ENCODE measurements at regions not wholly inside any gene's neighbourhood (a gene's known extent, or its start where the extent isn't known, plus 50 kb on each side); places are given as distances from the start of the nearest gene placed in this dataset.

DNA sequence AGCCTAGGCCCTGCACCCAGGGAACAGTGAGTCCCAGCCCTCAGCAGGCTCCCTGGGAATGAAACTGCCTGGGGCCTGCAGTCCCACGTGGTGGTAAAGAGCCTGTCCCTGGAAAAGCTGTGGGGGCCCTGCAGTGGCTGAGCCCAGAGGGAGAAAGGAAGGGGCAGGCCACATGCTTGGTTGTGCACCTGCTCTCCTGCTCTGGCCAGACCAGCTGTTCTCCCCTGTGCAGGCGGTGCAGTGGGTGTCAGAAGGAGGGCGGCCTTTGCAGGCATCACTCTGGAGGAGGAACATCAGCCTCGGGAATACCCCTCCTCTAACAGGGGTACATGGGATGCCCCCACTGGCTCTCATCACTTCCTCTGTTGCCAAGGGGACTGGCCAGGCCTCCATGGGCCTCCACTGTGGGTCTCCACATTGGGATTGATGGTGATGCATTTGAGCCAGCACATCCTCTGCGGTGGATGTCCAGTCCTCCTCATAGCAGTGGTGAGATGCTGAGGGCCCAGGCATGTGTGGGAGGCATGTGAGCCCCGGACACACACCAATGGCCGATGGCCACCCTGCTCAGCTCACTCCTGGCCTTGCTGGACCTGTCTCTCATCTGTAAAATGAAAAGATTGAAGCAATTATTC lies 690.4 kb downstream of the BRD1 start:
- DNase-seq (ENCODE audit: low read depth), result no peak

DNA sequence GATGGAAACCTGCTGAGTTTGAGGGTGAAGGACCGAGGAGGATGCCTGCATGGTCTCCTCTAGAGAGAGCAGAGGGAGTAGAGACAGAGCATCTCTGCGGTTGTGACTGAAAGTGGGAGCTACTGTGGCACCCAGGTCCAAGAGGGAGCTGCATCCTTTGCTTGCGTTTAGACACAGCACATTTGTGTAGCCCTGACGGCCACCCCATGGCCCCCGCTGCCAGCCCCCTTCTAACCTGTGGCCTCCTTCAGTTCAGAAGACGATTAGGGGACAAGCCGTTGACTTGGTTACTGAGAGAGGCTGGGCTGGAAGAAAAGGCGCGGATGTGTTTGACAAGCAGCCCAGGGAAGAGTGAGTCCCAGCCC lies 690.9 kb downstream of the BRD1 start:
- no peak for DNase-seq (ENCODE audit: low read depth)

DNA sequence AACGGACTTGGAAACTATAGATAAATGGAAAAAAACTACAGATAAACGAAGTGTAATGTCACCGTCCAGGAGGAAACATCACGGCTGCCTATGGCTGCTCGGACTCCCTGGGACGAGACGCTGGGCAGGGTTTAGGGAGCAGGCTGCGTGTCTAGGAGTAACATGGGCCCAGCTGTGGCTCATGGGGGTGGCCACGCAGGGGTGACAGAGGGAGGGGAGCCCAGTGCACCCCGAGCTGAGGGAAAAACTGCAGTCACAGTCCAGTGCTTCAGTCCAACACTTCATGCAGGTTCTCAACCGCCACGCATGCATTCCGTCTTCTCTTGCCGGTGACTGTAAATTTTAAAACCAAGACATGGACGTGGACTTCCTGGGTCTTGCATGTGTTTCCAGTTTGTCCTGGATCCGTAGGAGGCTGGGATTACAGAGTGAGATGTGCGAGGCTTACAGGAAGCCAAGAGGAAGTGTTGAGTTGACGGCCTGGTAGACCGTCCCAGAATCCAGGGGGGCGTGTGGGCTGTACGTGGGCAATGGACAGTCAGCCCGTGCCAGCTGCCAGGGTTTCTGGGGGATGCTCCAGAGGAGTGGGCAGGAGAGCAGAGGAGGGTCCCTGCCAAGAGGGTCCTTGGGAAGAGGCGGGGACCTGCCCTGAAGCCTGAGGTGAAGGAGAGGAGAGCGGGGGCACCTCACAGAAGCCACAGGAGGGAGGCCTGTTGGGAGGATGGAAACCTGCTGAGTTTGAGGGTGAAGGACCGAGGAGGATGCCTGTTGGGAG lies 691.4 kb downstream of the BRD1 start:
- DNase-seq (ENCODE audit: low read depth), result no peak

DNA sequence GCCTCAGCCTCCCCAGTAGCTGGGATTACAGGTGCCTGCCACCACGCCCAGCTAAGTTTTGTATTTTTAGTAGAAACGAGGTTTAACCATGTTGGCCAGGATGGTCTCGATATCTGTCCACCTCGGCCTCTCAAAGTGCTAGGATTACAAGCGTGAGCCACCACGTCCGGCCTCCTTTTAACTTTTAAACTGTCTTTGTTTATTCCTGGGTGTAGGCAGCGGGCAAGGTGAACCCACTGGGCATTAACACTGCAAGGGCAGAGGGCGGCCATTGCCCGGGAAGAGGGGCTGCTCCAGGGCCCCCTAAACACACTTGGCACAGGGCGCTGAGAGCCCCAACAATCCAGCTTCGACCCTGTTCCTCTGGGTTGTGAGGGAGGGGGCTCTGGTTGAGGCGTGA lies 693.6 kb downstream of the BRD1 start:
- no peak for DNase-seq (ENCODE audit: low read depth)

DNA sequence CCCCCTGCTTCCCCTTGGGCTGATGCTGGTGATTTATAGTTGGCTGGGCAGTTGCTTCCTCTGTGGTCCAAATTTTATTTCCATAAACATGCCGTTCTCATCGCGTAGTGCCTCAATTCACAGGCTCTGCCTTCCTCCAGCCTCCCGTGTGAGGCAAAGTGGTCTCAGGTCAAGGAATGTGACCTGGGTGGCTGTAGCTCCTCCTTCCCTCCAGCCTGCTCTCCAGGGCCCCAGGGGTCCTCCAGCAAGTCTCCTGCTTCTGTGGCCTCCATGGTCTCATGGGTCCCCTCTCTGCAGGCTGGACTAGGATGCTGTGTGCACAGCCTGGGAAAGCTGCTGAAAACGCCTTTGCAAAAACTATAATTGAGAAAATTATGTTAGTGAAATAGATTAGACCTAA lies 694.1 kb downstream of the BRD1 start:
- no peak for DNase-seq (ENCODE audit: low read depth)

DNA sequence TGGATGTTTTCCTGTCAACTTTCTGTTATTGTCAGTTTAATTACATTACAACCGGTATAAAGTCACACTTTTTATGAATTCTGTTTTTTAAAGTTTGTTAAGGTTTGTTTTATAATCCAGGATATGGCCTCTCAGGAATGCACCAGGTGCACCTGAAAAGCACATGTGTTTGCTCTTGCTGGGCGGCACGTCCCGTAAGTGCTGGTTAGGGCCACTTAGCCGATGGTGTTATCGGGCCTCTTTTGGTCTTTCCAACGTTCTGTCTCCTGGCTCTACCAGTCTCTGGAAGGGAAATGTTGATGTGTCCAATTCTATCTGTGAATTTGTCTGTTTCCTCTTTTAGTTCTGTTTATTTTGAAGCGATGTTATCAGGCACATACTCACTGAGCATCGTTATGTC lies 695.7 kb downstream of the BRD1 start:
- no peak for DNase-seq (ENCODE audit: low read depth)

DNA sequence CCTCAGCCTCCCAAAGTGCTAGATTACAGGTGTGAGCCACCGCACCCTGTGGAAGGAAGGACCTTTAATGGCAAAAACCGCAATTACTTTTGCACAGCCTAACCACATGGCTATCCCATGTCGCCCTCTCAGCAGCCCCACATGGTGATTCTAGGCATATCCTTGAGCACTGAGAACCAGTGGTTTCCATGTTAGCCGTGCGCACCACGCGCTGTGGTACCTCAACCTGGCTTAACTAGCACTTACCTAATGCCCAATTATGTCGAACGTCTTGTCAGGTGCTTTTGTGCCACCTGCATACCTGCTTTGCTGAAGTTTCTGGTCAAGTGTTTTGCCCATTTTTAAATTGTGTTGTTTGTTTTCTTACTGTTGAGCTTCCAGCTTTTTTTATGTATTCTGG lies 697.9 kb downstream of the BRD1 start:
- DNase-seq (ENCODE audit: low read depth), result no peak

DNA sequence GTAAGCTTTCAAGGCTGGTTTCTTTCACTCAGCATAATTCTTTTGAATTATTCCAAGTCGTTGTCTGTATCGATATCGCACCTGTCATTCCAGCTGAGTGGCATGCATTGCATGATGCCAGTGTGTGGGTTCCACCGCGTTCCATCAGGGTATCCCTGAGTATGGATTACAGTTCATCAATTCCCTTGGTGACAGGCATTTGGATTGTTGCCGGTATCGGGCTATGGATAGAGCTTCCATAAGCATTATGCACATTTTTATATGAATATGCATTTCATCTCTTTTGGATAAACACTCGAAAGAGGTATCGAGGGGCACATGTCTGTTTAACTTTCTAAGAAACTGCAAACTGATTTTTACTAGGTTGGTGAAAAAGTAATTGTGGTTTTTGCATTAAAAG lies 698.8 kb downstream of the BRD1 start:
- DNase-seq (ENCODE audit: low read depth), result no peak

DNA sequence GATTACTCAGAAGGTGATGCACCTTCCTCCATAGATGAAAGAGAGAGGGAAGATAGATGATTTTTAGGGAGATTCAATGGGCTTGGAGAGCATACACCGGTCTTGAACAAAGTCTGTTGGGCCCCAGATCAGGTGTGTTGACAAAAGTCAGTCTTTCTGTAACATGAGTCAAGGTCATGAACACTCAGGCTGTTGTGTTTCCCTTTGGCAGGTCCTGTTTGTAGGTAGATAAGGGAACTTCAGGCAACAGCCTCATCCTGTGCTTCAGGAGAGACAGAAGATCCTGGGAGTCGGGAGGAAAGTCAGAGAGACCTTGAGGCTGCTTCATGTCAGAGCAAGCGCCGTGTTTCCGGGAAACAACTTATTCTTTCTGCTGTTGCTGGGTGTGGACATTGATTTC lies 703.1 kb downstream of the BRD1 start:
- no peak for DNase-seq (ENCODE audit: low read depth)

DNA sequence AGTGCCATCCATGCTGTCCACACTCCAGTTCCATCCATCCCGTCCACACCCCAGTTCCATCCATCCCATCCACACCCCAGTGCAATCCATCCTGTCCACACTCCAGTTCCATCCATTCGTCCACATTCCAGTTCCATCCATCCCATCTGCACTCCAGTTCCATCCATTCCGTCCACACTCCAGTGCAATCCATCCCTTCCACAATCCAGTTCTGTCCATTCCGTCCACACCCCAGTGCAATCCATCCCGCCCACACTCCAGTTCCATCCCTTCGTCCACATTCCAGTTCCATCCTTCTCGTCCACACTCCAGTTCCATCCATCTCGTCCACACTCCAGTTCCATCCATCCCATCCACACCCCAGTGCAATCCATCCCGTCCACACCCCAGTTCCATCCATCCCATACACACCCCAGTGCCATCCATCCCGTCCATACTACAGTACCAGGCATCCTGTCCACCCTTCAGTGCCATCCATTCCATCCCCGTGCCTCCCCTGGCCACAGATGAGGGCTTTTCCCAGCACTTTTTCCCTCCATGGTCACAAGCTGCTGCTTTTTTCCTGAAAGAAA lies 704.0 kb downstream of the BRD1 start:
- DNase-seq (ENCODE audit: low read depth), result no peak

DNA sequence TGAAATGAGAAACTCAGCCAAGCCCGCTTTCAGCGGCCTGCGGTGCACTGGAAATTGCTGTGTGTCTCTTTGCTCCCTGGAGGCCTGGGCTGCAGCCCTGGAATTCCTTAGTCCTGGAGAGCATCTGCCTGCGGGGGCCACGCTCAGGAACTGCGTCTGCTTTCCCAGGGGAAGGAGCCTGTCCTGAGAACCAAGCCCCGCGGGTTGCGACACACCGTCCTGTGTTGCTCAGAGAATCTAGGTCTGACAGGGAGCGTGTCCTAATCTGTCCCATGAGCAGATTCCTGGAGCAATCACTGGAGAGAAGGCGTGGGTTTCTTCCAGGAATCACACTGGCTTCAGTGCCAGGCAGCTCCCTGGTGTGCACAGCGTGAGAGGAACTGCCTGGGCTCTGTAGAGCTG lies 708.1 kb downstream of the BRD1 start:
- no peak for DNase-seq (ENCODE audit: low read depth)

DNA sequence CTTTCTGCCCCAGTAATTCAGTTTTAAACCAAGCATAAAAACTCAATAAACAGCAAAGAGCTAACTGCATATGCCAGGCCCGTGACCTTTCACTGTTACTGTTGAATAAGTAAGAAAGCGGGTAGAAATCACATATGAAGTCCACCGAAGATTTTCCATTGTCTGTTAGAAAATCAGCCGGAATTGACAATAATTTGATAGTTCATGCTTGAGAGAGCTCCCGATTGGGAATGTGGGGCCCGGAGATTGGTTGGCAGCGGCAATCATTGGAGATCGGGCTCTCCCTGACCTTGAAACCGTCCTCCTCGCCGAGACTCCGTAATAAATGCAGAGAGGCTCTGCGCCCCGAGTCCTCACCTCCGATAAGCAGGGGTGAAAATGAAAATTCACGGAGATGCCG lies 709.6 kb downstream of the BRD1 start:
- no peak for DNase-seq (ENCODE audit: low read depth)

DNA sequence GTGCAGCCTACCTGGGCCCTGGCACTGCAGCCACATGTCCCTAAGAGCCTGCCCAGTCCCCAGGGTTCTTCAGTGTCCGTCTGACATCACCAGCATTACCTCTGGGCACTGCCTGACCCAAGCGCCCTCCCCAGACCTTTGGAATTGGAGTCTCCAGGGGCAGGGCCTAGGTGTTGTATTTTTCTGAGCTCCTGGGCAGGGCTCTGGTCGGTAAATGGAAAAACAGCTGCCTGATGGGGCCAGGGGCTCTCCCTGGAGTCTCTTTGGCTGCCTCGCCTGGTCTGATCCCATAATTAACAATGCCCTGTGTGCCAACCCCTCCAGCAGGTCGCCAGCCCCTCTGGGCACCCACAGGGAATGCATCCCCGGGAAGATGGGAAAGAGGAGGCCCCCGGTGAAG lies 710.2 kb downstream of the BRD1 start:
- DNase-seq (ENCODE audit: low read depth), result no peak

DNA sequence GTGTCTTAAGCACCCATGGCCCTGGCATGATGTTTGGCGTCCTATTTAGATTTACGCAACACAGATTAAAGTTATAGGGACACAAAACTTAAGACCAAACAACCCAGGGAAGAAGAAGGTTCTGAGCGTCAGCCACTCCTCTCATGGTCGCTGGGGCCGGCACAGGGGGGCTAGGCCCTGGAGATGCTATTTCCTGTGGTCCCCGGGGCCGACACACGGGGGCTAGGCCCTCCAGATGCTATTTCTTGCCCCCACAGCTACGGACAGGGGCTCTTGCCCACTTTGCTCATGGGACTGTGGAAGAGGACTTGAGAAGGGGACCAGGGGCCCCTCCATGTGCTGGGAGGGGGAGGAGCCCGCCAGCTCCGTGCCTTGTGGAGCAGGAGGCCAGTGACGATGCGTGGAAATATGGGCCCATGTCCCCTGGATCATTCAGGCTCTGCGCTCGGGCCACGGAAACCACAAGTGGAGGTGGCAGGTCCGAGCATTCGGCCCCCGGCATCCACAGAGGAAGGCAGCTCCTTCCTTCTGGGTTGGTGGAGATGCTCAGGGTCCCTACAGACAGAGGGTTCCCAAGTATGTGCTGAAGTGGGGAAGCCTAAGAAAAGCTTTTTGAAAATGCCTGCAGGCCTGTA lies 711.1 kb downstream of the BRD1 start:
- no peak for DNase-seq (ENCODE audit: low read depth)

DNA sequence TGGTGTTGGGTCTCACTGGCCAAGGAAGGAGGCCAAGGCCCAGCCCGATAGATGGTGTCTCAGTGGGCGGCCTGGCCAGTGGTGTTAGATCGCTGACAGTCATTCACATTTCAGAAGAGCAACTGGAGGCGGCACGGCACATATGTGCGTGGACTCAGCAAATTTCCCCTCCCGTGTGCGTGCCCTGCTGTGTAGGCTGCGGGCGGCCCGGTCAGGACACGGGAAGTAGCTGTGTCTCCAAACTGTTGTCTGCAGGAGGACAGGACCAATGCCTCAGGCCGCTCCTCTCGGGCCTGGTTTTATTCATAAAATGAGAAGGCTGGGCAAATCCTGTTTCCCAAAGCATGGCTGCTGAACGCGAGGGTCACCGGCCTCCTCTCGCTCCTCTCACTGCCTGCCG lies 711.7 kb downstream of the BRD1 start:
- no peak for DNase-seq (ENCODE audit: low read depth)

DNA sequence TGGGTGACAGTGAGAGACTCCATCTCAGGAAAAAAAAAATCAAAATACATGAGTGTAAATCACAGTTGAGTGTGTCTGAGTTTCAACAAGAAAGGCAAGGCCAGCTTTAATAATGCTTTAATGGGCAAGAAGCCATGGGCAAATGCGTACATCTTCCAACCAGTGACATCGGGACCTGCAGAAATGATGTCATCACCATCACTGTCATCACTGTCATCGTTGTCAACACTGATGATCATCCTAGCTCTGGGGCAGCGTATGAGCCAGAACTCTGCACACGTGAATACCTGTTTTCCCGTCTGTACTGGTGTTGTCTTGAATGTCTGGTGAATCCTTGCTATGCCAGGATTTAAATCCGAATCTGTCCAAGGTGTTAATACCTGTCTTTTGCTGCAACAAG lies 712.5 kb downstream of the BRD1 start:
- DNase-seq (ENCODE audit: low read depth), result no peak

DNA sequence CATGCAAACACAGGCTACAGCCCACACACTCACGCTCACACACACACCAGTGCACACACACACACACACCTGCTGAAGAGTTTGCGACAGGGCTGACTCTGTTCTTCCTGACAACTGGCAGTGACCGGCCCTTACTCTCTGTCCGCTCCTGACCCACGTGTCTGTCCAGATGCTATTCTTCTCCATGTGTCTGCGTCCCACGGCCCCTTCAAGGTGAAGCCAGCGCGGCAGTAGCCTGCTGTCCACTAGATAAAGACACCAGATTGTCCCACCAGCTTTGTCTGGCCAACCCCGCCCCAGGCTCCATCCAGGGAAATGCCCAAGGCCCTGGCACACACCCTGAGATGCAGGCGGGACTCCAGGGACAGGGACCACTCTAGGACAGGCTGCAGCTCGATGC lies 713.9 kb downstream of the BRD1 start:
- no peak for DNase-seq (ENCODE audit: low read depth)

DNA sequence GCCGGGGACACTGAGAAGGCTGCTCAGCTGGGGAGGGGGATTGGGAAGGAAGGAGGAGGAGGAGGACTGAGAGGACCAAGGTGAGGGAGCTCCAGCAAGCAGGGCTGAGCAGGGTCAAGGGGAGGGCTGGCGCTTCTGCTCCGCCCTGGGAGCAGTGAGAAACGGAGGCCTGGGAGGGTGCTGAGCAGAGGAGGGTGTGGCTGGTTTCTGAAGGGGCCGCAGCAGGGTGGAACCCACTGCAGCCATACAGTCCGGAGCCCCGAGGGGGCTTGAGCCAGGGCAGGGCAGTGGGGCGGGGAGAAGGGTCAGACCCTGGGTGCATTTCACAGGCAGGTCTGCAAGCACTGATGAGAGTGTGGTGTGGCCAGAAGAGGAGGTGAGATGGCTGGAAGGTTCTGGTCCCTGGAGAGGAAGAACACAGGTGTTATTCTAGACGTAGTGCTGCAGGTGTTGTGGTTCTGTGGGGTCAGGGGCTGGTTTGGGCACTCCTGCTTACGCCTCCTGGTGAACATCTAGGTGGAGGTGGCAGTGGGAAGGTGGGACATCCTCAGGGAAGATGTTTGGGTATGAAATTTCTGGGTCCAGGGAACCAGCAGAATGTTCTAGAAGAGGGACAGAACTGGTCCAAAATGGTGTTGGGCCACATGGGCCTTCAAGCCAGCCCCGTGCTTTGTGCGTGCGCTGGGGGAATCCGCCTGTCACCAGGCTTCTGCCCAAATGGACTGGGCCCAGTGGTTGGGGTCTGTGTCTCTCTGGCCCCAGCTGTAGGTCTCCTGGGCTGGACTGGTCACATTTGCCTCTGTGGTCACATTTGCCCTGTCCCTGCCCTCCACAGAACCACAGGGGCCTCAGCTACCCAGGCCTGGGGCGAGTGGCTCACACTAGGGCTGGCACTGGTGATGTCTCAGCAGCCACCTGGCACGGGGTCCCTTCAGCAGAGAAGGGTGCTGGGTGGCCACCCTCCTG lies 714.7 kb downstream of the BRD1 start:
- no peak for DNase-seq (ENCODE audit: low read depth)

DNA sequence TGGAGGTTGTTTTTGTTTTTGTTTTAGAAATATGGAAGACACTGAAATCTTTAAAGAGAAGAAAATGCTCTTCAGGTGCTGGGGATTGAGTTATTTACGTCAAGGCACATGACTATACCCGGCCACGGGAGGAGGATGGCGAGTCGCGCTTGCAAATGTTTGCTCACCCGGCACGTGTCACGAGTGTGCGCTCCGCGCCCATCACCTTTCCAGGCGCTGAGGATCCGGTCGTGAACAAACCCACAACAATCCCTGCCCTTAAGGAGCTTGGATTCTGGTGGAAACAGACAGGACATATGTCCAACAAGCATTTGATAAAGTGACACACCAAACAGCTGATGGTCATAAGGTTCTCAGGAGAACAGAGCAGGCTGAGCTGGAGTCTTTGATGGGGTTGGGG lies 715.5 kb downstream of the BRD1 start:
- DNase-seq (ENCODE audit: low read depth), result no peak

DNA sequence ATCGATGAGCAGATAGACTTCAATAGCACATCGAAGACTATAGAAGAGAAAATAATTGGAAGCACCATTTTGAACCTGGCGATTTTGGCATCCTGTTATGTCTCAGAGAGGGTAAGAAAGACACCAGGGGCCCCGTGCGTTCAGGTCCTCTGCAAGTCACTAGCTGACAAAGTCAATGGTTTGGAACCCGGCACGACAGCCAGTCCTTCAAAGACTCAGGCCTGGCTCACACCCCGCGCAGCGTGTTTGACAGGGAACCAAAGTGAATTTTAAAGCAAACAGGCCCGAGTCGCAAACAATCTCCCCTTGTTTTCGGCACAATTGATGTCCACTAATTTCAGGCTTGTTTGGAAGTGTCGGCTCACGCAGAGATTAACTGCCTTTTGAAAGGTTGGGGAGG lies 716.6 kb downstream of the BRD1 start:
- no peak for DNase-seq (ENCODE audit: low read depth)

DNA sequence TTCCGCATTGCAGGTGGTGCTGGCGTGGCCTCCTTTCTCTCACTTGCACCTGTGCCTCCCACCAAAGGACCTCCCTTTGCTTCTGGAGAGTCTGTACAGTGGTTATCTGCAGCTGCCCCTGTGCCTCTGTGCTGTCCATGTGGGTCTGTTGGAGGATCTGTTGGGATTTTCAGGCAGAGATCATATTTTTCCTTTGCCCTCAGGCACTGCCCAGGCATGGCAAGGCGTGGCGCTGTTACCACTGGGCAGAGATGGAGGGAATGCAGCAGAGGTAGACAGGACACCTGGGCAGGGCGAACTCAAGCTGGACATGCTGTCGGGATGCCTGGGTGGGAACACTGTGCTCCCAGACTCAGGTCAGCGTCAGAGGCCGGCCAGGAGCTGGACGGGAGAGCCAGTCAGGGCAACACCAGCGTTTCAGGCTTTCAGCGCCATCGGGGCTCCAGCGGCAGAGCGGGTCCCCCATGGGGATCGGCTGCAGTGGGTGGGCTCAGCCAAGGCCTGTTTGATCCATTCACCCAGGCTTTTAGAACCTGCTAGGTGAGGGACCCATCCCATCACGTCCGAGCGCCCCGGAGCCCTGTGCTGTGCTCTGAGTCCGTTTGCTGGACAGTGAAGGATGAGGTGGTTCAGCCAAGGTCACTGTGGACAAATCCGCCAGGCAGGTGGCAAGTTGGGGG lies 718.9 kb downstream of the BRD1 start:
- no peak for DNase-seq (ENCODE audit: low read depth)

Data from HS-5 (cell line).